Pancreas (tissue), 10 donors: ENCODE measurements at regions not wholly inside any gene's neighbourhood (a gene's known extent, or its start where the extent isn't known, plus 50 kb on each side); places are given as distances from the start of the nearest gene placed in this dataset.

Experiments used
- ATAC-seq, 4 donors: fragments of 200-7000 bp; cut with Tn5 transposase; one replicate each; pipeline versions ENCODE4 v1.8.0 to v1.9.1; 2020; ENCODE audit warnings: mild to moderate bottlenecking in 4 of 4, moderate library complexity in 4 of 4
- DNase-seq, 6 donors: peaks; one replicate each; pipeline ENCODE4 v3.0.0-alpha.2; 2020
- FAIRE-seq: peaks from 2 replicates; lab custom pipeline; 2012; peaks lifted over from hg19 to GRCh38; lab: Jason Lieb, UNC
- H3K27ac ChIP-seq, 4 donors: fragments of 200-600 bp; sonication (generic); 1 replicate in 3 of 4; 2 replicates in 1 of 4; pipeline versions ENCODE4 v1.5.0 to v1.8.0; 2020
- H3K27me3 ChIP-seq, 4 donors: fragments of 200-600 bp; one replicate each; pipeline ENCODE4 v1.8.0; 2021
- H3K36me3 ChIP-seq, 3 donors: fragments of 200-600 bp; sonication (generic) in 1 of 3; one replicate each; pipeline versions ENCODE4 v1.5.0 to v1.8.0; 2020 to 2021
- H3K4me1 ChIP-seq, 3 donors: fragments of 200-600 bp; one replicate each; pipeline ENCODE4 v1.8.0; 2021
- H3K4me3 ChIP-seq, 4 donors: fragments of 200-600 bp; sonication (generic) in 2 of 4; one replicate each; pipeline versions ENCODE4 v1.5.0 to v1.8.0; 2020 to 2021
- H3K9me3 ChIP-seq, 4 donors: fragments of 200-600 bp; one replicate each; pipeline ENCODE4 v1.8.0; 2021
- WGBS, 2 donors: extraction: QIAGEN DNeasy Blood & Tissue Kit; methylation state at CpG; one replicate each; pipeline ENCODE4 v1.1.7; 2013; 5-methylcytosine and 5-hydroxymethylcytosine counted together
- intact Hi-C, 3 donors: fragments of 100-400 bp; cut with DNase I; formaldehyde crosslinking; loops; one replicate each; pipeline versions ENCODE4 v1.11.1 to v1.14.2; 2022
- TF ChIP-seq, protein P1 (sequence below), 4 donors: fragments of 200-600 bp; sonication (generic) in 3 of 4; IDR thresholded peaks; one replicate each; pipeline versions ENCODE4 v1.5.0 to v1.8.0; 2021; ENCODE audit warnings: antibody characterized with exemption in 4 of 4
- donor health status: healthy with polysubstance abuse.
- donor health status: DM: no; HTN: no; CAD: no; lungs with moderate emphysema.
- donor health status: DM: no; HTN: no; CAD: no.
- donor health status: control.
- donor health status: control.
- donor health status: Bipolar disorder and iron deficiency.
- donor health status: DM: yes; HTN: yes; CAD: no.
- donor health status: DM: no; HTN: no; CAD: no.
- donor health status: DM: no; HTN: no; CAD: no.
- donor health status: DM: yes; HTN: yes; CAD: no.

DNA sequence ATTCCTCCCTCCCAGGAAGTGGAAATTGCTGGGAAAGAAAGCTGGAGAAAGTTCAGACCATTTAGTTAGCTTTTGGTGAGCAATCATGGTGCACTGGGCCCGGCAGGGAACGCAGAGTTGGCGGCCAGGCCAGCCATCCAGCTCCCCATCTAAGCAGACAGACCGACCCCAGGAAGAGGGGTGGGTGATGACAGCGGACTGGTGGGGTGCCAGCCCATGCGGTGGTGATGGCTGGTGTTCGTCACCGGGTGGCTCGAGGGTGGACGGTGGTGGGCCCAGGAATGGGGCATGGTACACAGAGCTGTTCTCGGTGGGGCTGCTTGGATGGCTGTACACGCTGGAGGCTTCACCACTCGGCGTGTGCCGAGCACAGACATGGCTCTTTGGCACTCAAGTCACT is 85.6 kb upstream of the ARAP3 start:
- H3K27ac ChIP-seq = no peak overlapping the region
- no peaks in the 10 kb centered on the region for H3K9me3 ChIP-seq
- no peak overlapping the region for H3K4me3 ChIP-seq
- FAIRE-seq (no peak), ATAC-seq (no peak), DNase-seq (peak in 1 of 6 donors; percentile 20)
- intact Hi-C loops = no loop called here
- TF ChIP-seq, protein P1, sequence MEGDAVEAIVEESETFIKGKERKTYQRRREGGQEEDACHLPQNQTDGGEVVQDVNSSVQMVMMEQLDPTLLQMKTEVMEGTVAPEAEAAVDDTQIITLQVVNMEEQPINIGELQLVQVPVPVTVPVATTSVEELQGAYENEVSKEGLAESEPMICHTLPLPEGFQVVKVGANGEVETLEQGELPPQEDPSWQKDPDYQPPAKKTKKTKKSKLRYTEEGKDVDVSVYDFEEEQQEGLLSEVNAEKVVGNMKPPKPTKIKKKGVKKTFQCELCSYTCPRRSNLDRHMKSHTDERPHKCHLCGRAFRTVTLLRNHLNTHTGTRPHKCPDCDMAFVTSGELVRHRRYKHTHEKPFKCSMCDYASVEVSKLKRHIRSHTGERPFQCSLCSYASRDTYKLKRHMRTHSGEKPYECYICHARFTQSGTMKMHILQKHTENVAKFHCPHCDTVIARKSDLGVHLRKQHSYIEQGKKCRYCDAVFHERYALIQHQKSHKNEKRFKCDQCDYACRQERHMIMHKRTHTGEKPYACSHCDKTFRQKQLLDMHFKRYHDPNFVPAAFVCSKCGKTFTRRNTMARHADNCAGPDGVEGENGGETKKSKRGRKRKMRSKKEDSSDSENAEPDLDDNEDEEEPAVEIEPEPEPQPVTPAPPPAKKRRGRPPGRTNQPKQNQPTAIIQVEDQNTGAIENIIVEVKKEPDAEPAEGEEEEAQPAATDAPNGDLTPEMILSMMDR (IDR thresholded peaks at IDR 0.05) = no peak
- H3K36me3 ChIP-seq = no peaks in the 10 kb centered on the region
- 82 to 91% methylated on average over 15 of the region's 15 CpGs for WGBS, 2 donors
- no peaks in the 10 kb centered on the region for H3K27me3 ChIP-seq
- no peaks in the 10 kb centered on the region for H3K4me1 ChIP-seq

DNA sequence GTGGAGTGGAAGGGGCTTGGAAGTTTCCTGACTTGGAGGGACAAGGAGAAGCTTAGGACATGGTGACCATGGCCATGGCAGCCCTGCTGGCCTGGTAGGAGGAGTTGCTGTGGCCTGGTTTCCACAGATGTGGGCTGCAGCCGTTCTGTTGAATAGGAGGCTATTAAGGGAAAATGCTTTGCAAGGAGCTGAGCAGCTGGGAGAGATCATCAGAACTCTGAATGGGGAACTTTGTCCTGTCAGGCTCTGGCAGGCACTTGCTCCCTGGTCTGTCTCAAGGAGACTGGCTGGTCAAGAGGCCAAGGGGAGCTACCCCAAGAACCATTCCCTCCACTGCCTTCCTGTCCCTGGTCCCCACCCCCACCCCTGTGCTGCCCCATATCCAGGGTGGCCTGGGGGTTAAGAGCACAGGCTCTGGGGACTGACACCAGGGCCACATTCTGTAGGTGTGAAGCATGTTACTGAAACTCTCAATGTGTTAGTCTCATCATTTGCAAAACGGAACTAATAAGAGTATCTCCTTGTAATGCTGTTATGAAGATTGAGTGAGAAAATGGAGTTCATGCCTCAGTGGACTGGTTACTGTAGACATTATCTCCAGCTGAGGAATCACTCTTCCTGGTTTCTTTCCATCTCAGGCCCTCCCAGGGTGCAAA is 84.0 kb upstream of the ARAP3 start:
- ATAC-seq (no peak), FAIRE-seq (no peak), DNase-seq (peak in 1 of 6 donors; percentile 25)
- intact Hi-C loops = no loop called here
- H3K36me3 ChIP-seq = no peaks in the 10 kb centered on the region
- H3K27me3 ChIP-seq = peaks cover 0 to under 1% (median 0%) of the 10 kb centered on the region in 4 donors
- no peaks in the 10 kb centered on the region for H3K9me3 ChIP-seq
- no peak overlapping the region for H3K27ac ChIP-seq
- no peak overlapping the region for H3K4me3 ChIP-seq
- no peaks in the 10 kb centered on the region for H3K4me1 ChIP-seq
- WGBS, 2 donors = 38 to 58% methylated on average over 2 of the region's 2 CpGs
- TF ChIP-seq, protein P1 (IDR thresholded peaks at IDR 0.05) = no peak

DNA sequence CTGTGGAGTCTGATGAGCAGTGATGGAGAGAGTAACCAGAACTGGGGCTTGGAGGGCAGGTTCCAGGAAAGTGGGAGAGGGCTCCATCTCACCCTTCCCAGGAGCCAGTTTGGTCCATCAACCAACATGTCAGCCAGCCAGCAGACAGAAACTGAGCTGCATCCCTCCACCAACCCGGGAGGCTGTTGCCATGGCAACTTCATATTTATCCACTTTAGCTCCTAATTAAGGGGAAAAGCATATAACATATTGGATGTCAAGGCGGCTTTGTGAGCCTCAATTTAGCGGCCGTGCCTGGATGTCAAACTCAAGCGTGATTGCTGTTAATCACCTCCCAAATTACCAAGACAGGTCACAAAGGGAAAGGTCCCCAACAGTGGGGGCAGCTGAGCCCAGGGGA is 81.5 kb upstream of the ARAP3 start:
- Histone ChIP-seq H3K4me3 (no peak overlapping the region), H3K27me3 (peaks cover 0 to 6% (median 0%) of the 10 kb centered on the region in 4 donors), H3K9me3 (no peaks in the 10 kb centered on the region), H3K4me1 (no peaks in the 10 kb centered on the region), H3K27ac (no peak overlapping the region), H3K36me3 (no peaks in the 10 kb centered on the region)
- DNase-seq = peak in 1 of 6 donors; percentile 24
- TF ChIP-seq, protein P1 (IDR thresholded peaks at IDR 0.05) = no peak
- no peak for ATAC-seq
- WGBS, 2 donors = 50 to 75% methylated on average over 5 of the region's 5 CpGs
- intact Hi-C loops = no loop called here
- FAIRE-seq = no peak

DNA sequence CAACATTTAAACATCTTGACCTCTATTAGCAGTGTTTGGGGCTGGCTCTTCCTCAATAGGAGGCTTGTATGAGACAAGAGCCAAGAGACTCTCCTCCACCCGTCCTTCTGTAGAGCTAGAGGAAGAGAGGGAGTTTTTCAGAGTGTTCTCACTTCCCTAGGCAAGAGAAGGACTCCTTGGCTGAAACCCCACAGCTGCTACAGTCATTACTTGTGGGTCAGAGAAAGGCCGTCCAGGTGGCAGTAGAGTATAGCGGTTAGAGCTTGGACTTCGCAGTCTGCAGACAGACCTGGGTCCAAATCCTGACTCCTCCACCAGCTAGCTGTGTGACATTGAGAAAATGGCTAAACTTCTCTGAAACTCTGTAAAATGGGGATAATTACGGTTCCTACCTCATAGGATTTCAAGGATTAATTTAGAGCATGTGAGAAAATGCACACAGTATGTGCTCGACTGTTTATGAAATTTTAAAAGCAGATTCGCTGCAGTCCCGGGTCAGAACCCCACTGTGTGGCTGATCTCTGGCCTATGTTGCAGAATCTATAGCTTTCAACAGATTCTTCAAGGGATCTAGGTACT is 80.8 kb upstream of the ARAP3 start:
- Histone ChIP-seq H3K27ac (no peak overlapping the region), H3K4me3 (no peak overlapping the region), H3K27me3 (peaks cover 0 to 6% (median 0%) of the 10 kb centered on the region in 4 donors), H3K36me3 (no peaks in the 10 kb centered on the region), H3K9me3 (no peaks in the 10 kb centered on the region), H3K4me1 (no peaks in the 10 kb centered on the region)
- intact Hi-C loops = no loop called here
- DNase-seq (no peak), ATAC-seq (peak in 1 of 4 donors; percentile 35), FAIRE-seq (no peak)
- TF ChIP-seq, protein P1 (IDR thresholded peaks at IDR 0.05) = no peak
- WGBS, 2 donors = 56 to 62% methylated on average over 8 of the region's 8 CpGs

DNA sequence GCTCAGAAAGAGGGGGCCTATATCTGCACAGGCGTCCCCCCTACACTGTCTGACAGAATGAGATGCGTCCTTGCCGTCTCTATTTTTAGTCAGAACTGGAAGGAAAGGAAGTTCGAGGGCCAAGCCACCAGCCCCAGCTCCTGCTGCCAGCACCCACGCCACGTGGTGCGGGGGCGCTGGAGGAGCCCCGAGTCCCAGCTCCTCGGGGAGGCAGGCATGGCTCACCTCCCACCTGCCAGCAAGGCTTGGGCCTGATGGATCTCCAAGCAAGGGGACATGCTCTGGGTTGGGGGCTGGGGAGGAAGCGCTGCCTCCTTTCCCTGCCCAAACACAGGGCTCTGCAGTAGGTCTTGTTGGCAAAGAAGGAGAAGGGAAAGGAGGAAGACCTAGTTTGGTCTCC is 80.3 kb upstream of the ARAP3 start:
- Histone ChIP-seq H3K4me1 (no peaks in the 10 kb centered on the region), H3K27ac (no peak overlapping the region), H3K36me3 (no peaks in the 10 kb centered on the region), H3K9me3 (no peaks in the 10 kb centered on the region), H3K27me3 (peaks cover 0 to 6% (median 0%) of the 10 kb centered on the region in 4 donors), H3K4me3 (no peak overlapping the region)
- intact Hi-C loops = no loop called here
- FAIRE-seq = no peak
- DNase-seq = peak in 1 of 6 donors; percentile 30
- WGBS, 2 donors = 42 to 57% methylated on average over 11 of the region's 11 CpGs
- ATAC-seq = no peak
- TF ChIP-seq, protein P1 (IDR thresholded peaks at IDR 0.05) = no peak
